ENCODE measurements at regions not wholly inside any gene's neighbourhood (a gene's known extent, or its start where the extent isn't known, plus 50 kb on each side); places are given as distances from the start of the nearest gene placed in this dataset.
"Not testable (repeated sequence)": the region's sequence is repeated elsewhere in the genome, so short reads cannot be mapped to it uniquely, and the experiment has no call there.

DNA sequence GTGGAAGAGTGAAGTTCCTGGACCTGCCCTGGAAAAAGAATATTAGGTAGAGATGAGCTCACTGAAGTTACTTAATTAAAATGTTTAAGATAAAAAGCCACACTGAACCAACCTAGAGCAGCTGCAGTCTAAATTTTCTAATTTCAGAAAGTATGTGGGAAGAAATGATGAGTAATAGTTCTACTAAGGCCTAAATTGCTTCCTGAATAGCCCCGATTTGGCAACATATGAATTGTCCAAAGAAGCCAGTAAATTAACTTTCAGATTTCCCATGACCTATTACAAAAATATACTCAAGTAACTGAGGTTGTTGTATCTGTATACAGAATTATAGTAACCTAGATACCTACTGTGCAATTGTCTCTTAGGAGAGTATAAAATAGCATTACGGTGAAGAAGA lies 312.6 kb downstream of the IPMK start:
- no peak for DNase-seq

DNA sequence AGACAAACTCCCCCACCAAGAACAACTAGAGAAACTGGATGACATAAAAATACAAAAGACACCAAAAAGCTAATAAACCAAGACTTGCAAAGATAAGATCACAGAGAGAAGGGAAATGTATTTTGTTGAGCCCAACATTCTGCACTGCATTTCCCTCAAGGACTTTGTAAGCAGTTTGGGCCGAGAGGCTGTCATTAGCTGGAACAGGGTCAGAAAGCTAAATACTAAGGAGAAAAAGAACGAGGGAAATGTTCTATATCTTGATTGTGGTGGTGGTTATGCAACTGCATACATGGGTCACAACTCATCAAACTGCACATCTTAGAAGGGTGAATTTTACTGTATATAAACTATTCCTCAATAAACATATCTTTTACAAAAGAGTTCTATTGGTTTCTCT lies 315.0 kb downstream of the IPMK start:
- DNase-seq = no peak

DNA sequence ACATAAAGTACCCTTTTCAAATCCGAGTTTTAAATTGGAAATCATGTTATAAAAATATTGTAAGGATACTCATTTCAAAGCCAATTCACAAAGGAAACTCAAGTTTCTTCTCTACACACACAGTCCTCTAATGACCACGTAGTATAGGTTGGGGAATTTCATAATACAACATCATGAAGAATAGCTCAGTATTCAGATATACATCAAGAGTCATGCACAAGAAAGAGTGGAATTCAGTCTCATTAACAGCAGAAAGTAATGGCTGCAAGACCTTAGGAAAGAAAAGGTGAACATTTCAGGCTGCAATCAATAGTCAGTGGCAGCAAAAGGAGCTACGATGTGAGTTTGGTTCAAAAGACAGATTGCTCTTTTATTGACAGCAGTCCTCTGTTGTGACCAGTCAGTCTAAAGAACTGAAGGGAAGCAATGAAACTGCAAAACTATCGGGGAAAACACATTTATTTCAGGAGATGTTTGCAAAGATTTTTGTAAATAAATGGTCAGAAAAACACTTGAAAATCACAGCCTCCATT lies 317.2 kb downstream of the IPMK start:
- no peak for DNase-seq

DNA sequence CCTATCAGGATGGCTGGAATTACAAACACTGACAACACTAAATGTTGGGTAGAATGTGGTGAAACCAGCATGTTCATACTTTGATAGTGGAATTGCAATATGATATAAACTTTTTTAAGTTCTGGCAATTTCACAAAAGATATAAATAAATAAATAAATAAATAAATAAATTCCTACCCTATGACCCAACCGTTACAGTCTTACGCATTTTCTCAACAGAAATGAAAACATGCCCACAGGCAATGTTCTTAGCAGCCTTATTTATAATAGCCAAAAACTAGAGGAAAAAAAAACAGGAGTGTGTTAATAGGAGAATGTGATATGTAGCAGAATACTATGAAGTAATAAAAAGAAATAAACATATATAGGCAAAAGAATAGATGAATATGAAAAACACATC lies 318.9 kb downstream of the IPMK start:
- DNase-seq = no peak

DNA sequence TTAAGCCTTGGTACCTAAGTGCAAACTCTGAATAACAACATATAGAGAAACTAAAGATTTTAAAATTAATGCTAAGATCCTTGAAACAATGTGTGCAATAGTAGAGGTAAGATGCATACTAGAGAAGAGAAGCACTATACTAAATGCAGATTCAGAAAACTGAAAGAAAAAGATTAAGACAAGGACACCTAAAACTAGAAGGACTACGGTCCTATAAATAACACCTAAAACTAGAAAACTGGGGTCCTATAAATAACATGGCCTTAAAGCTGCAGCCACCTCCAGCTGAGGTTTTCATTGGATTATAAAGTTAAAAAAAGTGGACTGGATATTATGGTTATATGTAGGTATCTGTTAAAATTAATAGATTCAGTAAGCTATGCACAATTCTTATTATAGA lies 320.9 kb downstream of the IPMK start:
- DNase-seq = no peak

DNA sequence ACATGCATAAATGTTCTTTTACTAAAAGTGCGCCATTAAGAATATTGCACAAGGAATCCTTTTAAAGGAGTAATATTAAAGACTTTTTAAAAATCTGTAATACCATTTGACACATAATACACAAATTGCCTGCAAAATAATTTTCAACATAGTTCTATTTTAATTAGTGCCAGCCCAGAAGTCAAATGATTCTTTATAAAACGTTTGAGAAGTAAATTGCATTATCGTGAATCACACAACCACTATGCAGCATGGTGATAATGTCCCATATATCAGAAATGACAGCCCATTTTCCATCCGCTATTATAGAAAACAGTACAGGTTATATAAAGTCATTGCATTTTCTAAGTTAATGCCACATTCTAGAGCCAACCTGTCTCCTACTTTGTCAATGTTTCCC lies 324.0 kb downstream of the IPMK start:
- DNase-seq = no peak

DNA sequence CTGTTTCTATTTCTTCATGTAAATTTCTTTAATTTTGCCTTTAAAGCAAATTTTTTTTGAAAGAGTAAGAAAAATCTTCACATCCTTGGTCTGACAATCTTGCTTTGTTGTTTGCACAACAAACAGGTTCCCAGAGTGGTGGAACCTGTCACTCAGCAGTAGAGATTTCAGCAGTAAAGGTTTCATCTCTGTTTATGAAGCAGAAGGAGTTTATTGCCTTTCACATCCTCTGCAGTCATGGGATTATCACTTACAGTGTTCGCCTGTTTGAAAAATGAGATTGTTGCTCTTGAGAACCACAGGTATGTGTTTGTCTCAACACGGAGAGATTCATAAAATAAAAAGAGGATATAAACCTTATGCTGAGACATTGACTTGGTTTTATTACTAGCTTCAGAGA lies 342.6 kb downstream of the IPMK start:
- no peak for DNase-seq

DNA sequence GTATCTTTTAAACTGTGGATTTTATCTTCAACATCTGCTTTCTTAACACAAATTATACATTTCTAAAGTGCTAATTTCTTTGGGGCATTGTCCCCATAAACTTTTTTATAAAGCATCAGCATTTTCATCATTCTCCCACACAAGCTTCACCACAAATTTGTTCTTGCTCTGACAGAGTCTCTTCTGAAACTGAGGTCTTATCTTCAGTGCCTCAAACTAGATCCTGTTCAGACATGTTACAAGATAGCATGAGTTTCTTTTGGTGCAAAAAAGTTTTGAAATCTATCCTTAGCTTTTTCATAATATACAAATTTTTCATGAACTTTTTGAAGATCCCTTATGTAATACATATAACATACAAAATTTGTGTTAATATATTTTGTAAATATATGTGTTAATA lies 346.6 kb downstream of the IPMK start:
- DNase-seq = no peak

DNA sequence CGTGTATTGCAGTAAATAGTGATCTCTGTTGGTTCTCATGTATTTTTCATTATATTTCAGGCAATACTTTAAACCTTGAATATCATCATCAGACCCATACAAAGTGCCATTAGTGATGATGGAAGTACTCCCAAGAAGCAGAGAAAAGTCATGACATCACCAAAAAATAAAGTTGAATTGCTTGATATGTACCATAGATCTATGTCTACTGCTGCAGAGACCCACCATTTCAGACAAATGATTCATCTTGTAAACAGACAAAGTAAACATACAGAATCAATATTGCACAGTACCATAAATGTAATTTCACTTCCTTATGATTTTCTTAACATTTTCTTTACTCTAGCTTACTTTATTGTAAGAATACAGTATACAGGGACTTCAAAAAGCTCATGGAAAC lies 347.8 kb downstream of the IPMK start:
- no peak for DNase-seq

DNA sequence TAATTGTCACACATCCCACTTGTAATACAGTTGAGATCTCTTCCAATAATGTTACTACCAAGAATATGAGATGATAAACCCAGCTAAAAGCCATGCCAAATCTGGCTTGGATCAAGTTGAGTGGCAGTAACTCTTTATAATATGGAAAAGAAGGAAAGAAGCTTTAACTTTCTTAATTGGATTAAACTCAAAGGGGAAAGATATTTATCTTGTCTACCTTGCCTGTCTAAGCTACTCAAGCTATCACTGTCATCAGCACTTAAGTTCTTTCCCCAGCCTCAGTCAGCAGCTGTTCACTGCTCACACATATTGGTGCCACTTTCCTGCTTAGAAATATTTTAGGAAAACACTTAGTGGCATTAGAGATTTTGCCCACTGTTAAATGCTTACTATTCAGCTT lies 350.7 kb downstream of the IPMK start:
- DNase-seq = no peak

DNA sequence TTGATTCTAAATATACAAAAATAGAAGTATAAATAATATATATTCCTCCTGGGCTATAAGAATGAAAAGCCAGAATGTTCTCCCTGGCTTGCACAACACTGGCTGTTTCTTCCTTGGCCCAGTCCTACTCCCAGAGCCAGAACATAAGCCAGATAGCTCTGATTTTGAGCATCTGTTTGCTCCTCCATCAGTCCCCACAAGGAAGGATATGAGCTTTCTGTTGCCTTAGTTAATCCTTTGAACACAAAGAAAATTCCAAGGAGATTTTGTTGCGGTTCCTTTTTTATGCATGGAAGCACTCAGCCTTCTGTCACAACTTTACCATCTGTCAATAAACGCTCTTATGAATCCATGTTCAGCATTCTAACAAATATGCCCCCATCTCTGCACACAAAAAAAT lies 361.8 kb downstream of the IPMK start:
- no peak for DNase-seq

DNA sequence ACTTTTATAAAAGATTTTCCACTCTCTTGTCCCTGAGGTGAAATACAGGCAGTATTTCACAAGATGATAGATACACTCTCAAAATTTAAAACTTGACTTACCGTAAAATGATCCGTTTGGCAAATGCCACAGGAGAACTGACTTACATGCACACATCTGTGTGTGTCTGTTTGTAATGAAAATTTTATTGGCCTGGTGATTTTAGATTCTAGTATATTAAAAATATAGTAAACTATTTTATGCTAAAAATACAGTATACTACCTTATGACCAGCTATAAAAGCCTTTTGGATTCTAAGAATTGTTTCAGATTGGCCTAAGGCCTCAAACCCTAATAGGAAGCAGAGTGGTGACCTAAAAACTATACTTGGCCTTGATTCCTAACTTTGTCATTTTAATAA lies 362.7 kb downstream of the IPMK start:
- DNase-seq = no peak

DNA sequence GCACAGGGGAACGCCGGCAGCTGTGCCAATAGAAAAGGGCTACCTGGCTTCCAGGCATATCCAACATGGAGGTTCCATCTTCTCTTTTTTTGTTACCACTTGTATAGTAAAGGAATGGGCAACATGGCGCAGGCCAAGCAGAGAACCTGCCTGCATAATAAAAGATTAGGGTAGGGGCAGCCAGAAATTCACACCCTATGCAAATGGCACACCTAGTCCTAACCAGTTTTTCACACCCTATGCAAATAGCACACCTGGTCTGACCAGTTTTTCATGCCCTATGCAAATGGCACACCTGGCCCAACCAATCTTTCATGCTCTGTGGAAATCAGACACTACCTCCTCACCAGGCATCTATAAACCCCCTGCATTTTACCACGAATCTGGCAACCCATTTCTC lies 369.5 kb downstream of the IPMK start:
- no peak for DNase-seq

DNA sequence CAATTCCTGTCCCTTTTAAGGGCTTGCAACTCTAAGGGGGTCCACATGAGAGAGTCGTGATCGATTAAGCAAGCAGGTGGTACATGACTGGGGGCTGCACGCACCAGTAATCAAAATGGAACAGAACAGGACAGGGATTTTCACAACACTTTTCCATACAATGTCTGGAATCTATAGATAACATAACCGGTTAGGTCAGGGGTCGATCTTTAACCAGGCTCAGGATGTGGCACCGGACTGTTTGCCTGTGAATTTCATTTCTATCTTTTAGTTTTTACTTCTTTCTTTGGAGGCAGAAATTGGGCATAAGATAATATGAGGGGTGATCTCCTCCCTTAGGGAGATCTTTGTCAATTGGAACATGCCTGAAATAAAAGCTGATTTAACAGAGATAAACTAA lies 370.1 kb downstream of the IPMK start:
- DNase-seq = no peak

DNA sequence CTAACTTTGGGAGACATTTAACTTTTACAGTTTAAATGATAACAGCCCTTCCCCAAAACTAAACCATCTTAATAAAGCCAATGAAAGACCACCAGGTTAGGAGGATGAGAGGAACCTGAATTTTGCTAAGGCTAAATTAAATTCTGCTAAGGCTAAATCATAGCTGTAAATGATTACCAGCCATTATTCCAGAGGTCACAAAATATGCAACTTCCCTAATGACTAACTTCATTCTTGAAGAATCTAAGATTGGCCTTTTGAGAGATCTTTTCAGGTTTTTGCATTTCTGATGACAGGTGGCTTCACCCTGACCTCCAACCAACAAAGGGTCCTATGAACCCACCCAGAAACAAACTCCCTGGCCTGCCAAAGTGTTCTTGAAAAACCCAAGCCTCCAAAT lies 373.3 kb downstream of the IPMK start:
- DNase-seq = no peak

DNA sequence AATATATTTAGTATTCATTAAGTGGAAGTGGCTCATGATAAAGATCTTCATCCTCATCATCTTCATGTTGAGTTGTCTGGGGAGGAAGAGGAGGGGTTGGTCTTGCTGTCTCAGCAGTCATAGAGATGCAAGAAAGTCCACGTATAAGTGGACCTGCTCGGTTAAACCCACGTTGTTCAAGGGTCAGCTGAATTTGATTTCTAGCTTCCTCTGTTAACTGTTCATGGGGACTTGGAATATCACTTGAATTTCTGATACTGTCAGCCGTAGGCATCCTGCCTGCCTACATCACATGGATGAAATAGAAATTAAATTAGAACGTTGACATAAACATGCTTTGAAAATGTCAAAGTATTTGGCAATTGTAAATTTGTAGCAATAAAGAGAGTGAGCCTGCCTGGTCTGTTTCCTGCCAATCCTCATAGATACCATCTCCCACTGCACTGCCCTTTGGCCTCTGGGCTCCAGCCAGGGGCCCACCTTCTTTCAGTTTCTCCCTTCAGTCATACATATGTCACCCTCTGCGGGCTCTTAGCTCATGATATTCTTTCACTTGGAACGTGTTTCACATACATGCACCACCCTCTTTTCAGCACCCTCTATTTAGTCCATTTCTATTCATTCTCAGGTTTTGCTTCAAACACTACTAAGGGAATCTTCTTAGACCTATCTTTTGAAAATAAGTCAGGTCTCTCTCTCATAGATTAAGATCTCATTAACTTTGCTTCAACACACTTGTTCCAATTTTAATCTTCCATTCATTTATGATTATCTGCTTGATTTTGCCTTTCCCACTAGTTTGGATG lies 376.3 kb downstream of the IPMK start:
- no peak for DNase-seq

DNA sequence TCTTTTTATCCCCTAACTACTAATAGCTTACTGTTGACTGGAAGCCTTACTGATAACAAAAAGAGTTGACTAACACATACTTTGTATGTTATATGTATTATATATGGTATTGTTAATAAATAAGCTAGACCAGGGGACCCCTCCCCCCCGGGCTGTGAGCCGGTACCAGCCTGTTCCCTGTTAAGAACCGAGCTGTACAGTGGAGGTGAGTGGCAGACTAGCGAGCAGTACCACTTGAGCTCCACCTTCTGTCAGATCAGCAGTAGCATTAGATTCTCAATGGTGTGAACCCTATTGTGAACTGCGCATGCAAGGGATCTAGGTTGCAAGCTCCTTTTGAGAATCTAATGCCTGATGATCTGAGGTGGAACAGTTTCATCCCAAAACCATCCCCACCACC lies 377.0 kb downstream of the IPMK start:
- no peak for DNase-seq

DNA sequence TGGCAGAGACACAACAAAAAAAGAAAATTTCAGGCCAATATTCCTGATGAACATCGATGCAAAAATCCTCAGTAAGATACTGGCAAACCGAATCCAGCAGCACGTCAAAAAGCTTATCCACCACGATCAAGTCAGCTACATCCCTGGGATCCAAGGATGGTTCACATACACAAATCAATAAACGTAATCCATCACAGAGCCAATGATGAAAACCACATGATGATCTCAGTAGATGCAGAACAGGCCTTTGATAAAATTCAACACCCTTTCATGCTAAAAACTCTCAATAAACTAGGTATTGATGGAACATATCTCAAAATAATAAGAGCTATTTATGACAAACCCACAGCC lies 382.1 kb downstream of the IPMK start:
- not testable (repeated sequence) for DNase-seq

DNA sequence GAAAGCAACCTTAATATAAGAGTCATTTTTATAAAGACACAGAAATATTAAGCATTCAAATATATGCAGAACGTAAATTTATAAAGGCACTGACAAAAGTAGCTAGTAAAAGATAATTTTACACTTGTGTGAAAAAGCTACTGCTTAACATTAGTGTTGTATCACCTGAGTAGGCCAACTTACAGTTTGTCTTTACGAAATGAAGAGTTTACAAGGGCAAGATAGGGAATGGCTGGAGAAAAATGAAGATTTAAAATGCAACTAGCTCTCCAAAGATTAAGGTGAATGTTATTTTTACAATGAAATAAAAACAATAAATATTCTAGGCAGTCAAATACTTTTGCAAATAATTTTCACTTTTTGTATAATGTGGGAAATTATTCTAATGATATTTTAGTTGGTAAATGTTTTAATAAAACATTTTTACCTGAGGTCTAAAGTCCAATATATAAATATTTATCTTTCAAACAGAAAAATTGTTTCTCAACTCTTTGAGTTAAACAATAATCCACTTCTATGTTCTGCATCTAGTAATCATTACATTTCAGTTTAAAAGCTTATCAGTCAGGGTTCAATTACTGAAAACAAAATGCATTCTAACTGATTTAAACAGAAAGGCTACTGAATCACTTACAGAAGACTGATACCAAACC lies 382.6 kb downstream of the IPMK start:
- DNase-seq = no peak

DNA sequence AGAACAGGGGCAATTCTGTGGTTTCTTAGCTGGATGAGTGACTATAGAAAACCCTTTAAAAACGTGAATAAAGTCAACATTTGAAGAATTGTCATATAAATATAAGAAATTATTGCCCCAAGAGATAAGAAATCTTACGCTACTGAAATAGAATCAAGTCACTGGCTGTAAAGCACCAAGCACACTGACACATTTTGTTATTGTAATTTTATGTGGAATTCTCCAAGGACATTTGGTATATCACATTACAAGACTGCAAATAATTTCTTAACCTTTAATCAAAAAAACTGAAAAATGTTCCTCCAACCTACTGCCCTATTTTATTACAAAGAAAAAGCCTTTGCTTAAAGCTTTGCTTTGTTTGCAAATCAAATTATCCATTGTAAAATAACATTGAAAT lies 383.3 kb downstream of the IPMK start:
- DNase-seq = no peak

DNA sequence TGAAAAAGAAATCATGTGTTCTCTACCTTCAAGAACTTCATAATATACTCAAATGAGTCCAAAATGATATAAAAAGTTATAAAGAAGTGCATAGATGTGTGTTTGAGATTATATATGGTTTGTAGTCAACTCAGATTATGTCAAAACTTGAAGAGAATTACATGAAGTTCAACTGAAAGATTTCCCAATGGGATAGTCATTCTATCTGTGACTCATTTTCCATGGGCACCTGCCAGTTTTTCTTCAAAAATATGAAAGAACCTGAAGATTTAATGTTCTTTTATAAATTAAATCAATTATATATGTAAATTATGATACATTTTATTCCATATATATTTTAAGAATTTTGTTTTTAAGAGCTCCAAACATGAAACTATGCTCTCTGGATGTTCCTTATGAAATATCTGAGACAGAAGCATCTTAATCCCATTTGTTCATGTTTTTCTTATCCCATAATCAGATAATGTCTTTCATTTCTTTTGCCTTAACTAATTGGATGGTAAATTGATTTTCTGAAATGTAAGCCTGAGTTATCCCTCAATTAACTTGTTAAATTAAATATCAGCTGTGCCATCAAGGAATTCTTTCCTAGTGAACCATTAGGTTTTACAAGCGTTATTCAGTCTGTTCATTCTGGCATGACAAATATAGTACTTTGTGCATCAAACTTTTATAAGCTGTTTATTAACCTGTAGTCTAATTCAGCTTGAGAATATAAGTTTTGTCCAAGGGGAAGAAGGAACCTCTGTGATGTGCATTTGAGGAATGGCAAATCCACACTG lies 387.1 kb downstream of the IPMK start:
- DNase-seq = no peak

DNA sequence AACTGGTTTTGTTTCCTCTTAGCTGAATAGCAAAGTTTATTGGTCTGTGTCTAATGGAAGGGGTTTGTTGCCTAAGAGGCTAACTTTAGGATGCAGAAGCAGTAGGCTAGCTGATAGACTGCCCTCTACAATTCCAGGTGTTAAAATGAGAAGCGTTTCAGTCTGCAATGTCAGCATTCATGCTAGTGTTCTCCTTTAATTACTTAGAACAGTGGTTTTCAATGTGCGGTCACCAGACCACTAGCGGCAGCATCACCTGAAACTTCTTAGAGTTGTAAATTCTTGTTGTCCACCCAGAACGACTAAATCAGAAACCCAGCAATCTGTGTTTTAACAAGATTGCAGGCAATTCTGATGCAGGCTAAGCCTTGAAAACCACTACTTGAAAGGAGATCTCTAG lies 392.9 kb downstream of the IPMK start:
- no peak for DNase-seq

DNA sequence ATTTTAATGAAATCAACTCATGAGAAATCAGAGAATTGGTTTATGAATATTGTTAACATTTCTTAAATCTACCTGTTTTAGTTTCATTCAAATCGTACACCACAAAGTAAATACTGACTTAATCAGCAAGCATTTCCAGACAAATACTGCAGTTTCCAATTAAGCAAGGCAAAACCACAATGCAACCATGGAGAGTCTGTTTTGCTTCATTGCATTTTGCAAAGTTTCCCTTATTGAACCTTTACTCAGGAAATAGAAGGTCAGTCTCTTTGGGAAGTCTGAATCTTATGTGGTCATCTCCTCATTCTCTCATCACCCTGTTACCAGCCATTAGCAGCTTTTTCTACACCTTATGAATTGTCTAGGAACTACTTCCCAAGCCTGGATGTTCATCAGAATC lies 400.5 kb downstream of the IPMK start:
- DNase-seq = no peak

Data from T-helper 1 cell (primary cell).